Suprapubic skin (tissue), 4 donors: ENCODE measurements at regions not wholly inside any gene's neighbourhood (a gene's known extent, or its start where the extent isn't known, plus 50 kb on each side); places are given as distances from the start of the nearest gene placed in this dataset.
A peak's percentile ranks its signal among the peaks of the same experiment; 100 is the strongest.

Experiments used
- POLR2A ChIP-seq, 2 donors: fragments of 450-650 bp; IDR thresholded peaks; one replicate each; pipeline ENCODE4 v1.6.1; 2017; ENCODE audit warnings: antibody characterized with exemption in 2 of 2, mild to moderate bottlenecking in 2 of 2, moderate library complexity in 2 of 2
- POLR2AphosphoS5 ChIP-seq, 3 donors: sonication (generic); formaldehyde crosslinking; IDR thresholded peaks; one replicate each; pipeline ENCODE4 v1.6.1; 2017; ENCODE audit warnings: antibody characterized with exemption in 3 of 3
- TF ChIP-seq, protein P1 (sequence below), 2 donors: fragments of 200-600 bp in 1 of 2; fragments of 450-650 bp in 1 of 2; sonication (generic) in 1 of 2; IDR thresholded peaks; one replicate each; pipeline ENCODE4 v1.5.1; 2016 to 2019; ENCODE audit warnings: antibody characterized with exemption in 2 of 2, mild to moderate bottlenecking in 1 of 2, moderate library complexity in 1 of 2

DNA sequence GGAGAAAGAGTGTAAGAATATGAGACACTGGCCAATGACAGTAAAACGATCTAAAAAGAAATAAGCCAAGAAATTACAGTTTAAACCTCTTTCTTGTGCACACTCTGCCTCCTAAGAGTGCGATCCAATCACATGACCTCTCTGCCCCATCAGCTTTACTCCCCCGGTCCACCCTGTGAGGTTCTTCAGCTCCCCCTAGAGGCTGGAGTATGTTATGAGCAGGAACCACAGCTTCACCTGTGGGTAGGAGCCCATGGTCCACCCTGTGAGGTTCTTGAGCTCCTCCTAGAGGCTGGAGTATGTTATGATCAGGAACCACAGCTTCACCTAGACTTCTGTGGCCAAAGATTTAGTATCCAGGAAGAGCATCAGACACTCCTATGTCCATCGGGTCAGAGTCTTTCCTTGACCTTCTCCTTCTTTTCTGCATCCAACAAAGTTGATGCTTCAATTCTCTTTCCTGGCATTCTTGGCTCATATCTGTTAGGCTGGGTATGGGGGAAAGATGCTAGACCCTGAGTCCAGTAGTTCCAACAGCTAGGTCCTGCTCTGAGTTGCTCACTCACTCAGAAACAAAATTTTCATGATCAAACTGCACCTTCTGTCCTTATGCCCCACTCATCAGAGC lies 164.0 kb downstream of the MINAR1 start:
- TF ChIP-seq, protein P1, sequence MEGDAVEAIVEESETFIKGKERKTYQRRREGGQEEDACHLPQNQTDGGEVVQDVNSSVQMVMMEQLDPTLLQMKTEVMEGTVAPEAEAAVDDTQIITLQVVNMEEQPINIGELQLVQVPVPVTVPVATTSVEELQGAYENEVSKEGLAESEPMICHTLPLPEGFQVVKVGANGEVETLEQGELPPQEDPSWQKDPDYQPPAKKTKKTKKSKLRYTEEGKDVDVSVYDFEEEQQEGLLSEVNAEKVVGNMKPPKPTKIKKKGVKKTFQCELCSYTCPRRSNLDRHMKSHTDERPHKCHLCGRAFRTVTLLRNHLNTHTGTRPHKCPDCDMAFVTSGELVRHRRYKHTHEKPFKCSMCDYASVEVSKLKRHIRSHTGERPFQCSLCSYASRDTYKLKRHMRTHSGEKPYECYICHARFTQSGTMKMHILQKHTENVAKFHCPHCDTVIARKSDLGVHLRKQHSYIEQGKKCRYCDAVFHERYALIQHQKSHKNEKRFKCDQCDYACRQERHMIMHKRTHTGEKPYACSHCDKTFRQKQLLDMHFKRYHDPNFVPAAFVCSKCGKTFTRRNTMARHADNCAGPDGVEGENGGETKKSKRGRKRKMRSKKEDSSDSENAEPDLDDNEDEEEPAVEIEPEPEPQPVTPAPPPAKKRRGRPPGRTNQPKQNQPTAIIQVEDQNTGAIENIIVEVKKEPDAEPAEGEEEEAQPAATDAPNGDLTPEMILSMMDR (IDR thresholded peaks at IDR 0.05), result peak; percentile 61 to 84
- TF ChIP-seq POLR2AphosphoS5 (IDR thresholded peaks at IDR 0.05), result no peak
- no peak for TF ChIP-seq POLR2A (IDR thresholded peaks at IDR 0.05)
